ENCODE measurements at regions not wholly inside any gene's neighbourhood (a gene's known extent, or its start where the extent isn't known, plus 50 kb on each side); places are given as distances from the start of the nearest gene placed in this dataset.

DNA sequence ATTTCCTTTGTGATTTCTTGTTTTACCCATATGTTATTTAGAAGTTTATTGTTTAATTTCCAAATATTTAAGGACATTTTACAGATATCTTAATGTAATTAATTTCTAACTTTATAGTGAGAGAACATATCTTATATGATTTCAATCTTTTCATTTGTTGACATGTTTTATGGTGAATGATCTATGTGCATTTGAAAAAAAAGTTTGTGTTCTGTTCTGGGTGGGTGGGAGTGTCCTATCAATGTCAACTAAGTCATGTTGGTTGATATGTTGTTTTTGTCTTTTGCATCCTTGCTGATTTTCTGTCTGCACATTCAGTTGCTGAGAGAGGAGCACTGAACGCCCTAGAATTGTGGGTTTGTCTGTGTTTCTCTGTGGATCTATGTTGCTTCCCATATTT is 50.3 kb upstream of the CBFA2T3 start:
- Histone ChIP-seq H3K9me3 (peaks cover 0 to 5% (median 0%) of the 10 kb centered on the region in 4 donors), H3K4me1 (peaks cover 0 to 7% (median 0%) of the 10 kb centered on the region in 4 donors), H3K27me3 (no peaks in the 10 kb centered on the region), H3K27ac (no peak overlapping the region), H3K4me3 (no peak overlapping the region), H3K36me3 (no peaks in the 10 kb centered on the region)
- TF ChIP-seq POLR2A (IDR thresholded peaks at IDR 0.05) (no peak), CTCF (IDR thresholded peaks at IDR 0.05) (no peak)
- no peak for DNase-seq

DNA sequence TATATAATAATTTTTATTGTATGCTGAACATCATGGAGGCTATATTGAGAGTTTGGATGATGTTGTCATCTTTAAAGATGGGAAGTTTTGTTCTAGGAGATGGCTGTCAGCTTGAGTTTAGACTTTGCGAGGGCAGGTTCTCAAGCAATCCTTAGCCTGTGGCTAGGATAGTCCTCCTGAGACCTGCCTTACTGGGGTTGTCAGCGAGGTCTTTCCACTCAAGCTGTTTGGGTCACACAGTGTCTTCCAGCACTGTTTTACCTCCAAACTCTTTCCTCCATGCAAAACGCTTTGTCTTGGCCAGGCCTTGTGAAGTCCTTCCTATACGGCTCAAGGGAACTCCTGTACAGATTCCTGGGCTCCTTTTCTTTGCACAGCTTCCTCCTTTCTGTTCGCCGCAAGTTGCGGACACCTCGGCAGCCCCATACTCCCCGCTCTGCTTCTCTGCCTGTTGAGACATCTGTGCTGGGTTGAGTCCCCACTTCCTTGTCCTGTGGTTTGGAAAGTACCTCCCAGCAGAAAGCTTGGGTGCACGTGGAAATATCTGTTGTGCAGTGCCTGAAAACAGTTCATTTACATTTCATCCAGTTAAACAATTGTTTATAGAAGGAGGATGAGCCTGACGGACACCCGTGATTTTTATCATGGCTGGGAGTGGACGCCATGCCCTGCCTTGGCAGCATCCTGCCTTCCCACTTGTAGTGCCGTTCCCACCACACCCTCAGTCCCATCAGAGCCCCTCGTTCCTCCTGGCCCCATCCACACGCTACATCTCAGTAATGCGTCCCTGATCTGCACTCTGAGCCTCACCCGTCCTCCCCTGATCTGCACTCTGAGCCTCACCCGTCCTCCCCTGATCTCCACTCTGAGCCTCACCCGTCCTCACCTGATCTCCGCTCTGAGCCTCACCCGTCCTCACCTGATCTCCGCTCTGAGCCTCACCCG is 55.0 kb upstream of the CBFA2T3 start:
- H3K4me3 ChIP-seq = peak overlapping the region in 1 of 4 donors; percentile 5
- TF ChIP-seq POLR2A (IDR thresholded peaks at IDR 0.05) (no peak), CTCF (IDR thresholded peaks at IDR 0.05) (no peak)
- no peaks in the 10 kb centered on the region for H3K36me3 ChIP-seq
- peaks cover 0 to 11% (median 0%) of the 10 kb centered on the region in 4 donors for H3K4me1 ChIP-seq
- no peaks in the 10 kb centered on the region for H3K9me3 ChIP-seq
- peak in 2 of 3 donors; percentile 81 to 83 for DNase-seq
- no peaks in the 10 kb centered on the region for H3K27me3 ChIP-seq
- H3K27ac ChIP-seq = peak overlapping the region in 1 of 4 donors; percentile 25

GRCh38 chr16:89033304-89033703 is 56.3 kb upstream of the CBFA2T3 start:
- Histone ChIP-seq H3K9me3 (no peaks in the 10 kb centered on the region), H3K36me3 (no peaks in the 10 kb centered on the region), H3K4me1 (peaks cover 0 to 11% (median 0%) of the 10 kb centered on the region in 4 donors), H3K4me3 (no peak overlapping the region), H3K27ac (no peak overlapping the region), H3K27me3 (no peaks in the 10 kb centered on the region)
- TF ChIP-seq CTCF (IDR thresholded peaks at IDR 0.05) = no peak
- no peak for TF ChIP-seq POLR2A (IDR thresholded peaks at IDR 0.05)
- DNase-seq = no peak

- H3K27me3 ChIP-seq = no peaks in the 10 kb centered on the region
- DNase-seq = no peak
- no peaks in the 10 kb centered on the region for H3K9me3 ChIP-seq
- no peak overlapping the region for H3K27ac ChIP-seq
- peaks cover 0 to 11% (median under 1%) of the 10 kb centered on the region in 4 donors for H3K4me1 ChIP-seq
- H3K36me3 ChIP-seq = no peaks in the 10 kb centered on the region
- H3K4me3 ChIP-seq = no peak overlapping the region
- TF ChIP-seq POLR2A (IDR thresholded peaks at IDR 0.05) = no peak
- TF ChIP-seq CTCF (IDR thresholded peaks at IDR 0.05) = no peak
These were observed 57.0 kb upstream of the CBFA2T3 start for GRCh38 chr16:89033796-89034572.

- Histone ChIP-seq H3K36me3 (no peaks in the 10 kb centered on the region), H3K4me3 (no peak overlapping the region), H3K27ac (no peak overlapping the region), H3K27me3 (no peaks in the 10 kb centered on the region), H3K9me3 (no peaks in the 10 kb centered on the region), H3K4me1 (peaks cover 0 to 11% (median 3%) of the 10 kb centered on the region in 4 donors)
- TF ChIP-seq POLR2A (IDR thresholded peaks at IDR 0.05) = no peak
- TF ChIP-seq CTCF (IDR thresholded peaks at IDR 0.05) = no peak
- DNase-seq = no peak
These were observed 57.6 kb upstream of the CBFA2T3 start for GRCh38 chr16:89034573-89034961.
